Gastroesophageal sphincter (tissue), 4 donors: ENCODE measurements at regions not wholly inside any gene's neighbourhood (a gene's known extent, or its start where the extent isn't known, plus 50 kb on each side); places are given as distances from the start of the nearest gene placed in this dataset.

ENCODE experiments used
- ATAC-seq: fragments of 150-250 bp; one replicate; pipeline ENCODE4 v1.9.1; 2016; ENCODE audit warnings: mild to moderate bottlenecking, moderate library complexity
- H3K27ac ChIP-seq, 4 donors: fragments of 200-600 bp; sonication (generic) in 3 of 4; 1 replicate in 3 of 4; 2 replicates in 1 of 4; pipeline ENCODE4 v1.5.1; 2016 to 2019
- H3K27me3 ChIP-seq: fragments of 200-600 bp; sonication (generic); one replicate; pipeline ENCODE4 v1.5.1; 2019
- H3K36me3 ChIP-seq, 2 donors: fragments of 200-600 bp; sonication (generic); one replicate each; pipeline ENCODE4 v1.5.1; 2019; ENCODE audit warnings: control low read depth in 1 of 2
- H3K4me1 ChIP-seq, 3 donors: fragments of 200-600 bp; sonication (generic); 1 replicate in 2 of 3; 2 replicates in 1 of 3; pipeline ENCODE4 v1.5.1; 2016 to 2019; ENCODE audit warnings: control low read depth in 2 of 3
- H3K4me3 ChIP-seq, 2 donors: fragments of 200-600 bp; sonication (generic); one replicate each; pipeline ENCODE4 v1.5.1; 2019; ENCODE audit warnings: mild to moderate bottlenecking in 1 of 2, moderate library complexity in 1 of 2
- H3K9me3 ChIP-seq, 3 donors: fragments of 200-600 bp; sonication (generic); one replicate each; pipeline ENCODE4 v1.5.1; 2017 to 2019; ENCODE audit warnings: control low read depth in 2 of 3
- CTCF ChIP-seq, 4 experiments: fragments of 200-600 bp in 2 of 4; fragments of 450-650 bp in 2 of 4; sonication (generic) in 1 of 4; IDR thresholded peaks; one replicate each; pipeline ENCODE4 v1.5.1; 2017 to 2019; ENCODE audit warnings: antibody characterized with exemption in 4 of 4, mild to moderate bottlenecking in 2 of 4, moderate library complexity in 2 of 4
- EP300 ChIP-seq: sonication (generic); formaldehyde crosslinking; IDR thresholded peaks from one replicate; pipeline ENCODE4 v1.6.1; 2017; ENCODE audit warnings: antibody characterized with exemption, mild to moderate bottlenecking
- POLR2A ChIP-seq, 2 donors: fragments of 450-650 bp; IDR thresholded peaks; one replicate each; pipeline ENCODE4 v1.6.1; 2017; ENCODE audit warnings: antibody characterized with exemption in 2 of 2, mild to moderate bottlenecking in 2 of 2, moderate library complexity in 1 of 2
- POLR2AphosphoS5 ChIP-seq: sonication (generic); formaldehyde crosslinking; IDR thresholded peaks from one replicate; pipeline ENCODE4 v1.6.1; 2017; ENCODE audit warnings: antibody characterized with exemption
- WGBS, 2 donors: methylation state at CpG; one replicate each; pipeline ENCODE4 v1.1.5; 2018; ENCODE audit warnings: low coverage in 1 of 2; 5-methylcytosine and 5-hydroxymethylcytosine counted together

- Histone ChIP-seq H3K9me3 (no peaks in the 10 kb centered on the region), H3K36me3 (no peaks in the 10 kb centered on the region), H3K4me3 (no peak overlapping the region), H3K4me1 (no peaks in the 10 kb centered on the region), H3K27me3 (no peaks in the 10 kb centered on the region), H3K27ac (no peak overlapping the region)
- 23 to 91% methylated on average over 1 of the region's 1 CpG for WGBS, 2 donors
- no peak for TF ChIP-seq CTCF (IDR thresholded peaks at IDR 0.05)
- no peak for TF ChIP-seq POLR2AphosphoS5
- TF ChIP-seq EP300: no peak
- TF ChIP-seq POLR2A (IDR thresholded peaks at IDR 0.05): no peak
- no peak for ATAC-seq
Observed at GRCh38 chr4:81990898-81991297, 382.9 kb downstream of the HNRNPD start.

DNA sequence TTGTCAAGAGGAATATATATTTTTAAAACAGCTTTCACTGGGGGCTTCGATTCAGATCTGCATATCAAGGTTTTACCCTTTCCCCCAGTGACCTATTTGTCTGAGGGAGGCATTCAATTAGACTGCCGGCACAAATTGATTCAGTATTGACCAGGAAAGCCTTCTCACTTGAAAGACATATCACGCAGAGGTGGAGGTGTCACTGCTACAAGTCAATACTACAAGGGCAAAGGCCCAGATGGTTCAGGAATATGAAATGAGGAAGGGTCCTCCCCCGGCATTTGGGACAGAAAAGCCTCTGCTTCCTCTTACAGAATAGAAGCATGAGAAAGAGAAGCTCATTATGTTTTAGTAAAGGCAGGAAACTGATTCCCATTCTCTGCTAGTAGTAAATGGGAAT lies 383.6 kb downstream of the HNRNPD start:
- Histone ChIP-seq H3K36me3 (no peaks in the 10 kb centered on the region), H3K9me3 (no peaks in the 10 kb centered on the region), H3K4me3 (no peak overlapping the region), H3K4me1 (no peaks in the 10 kb centered on the region), H3K27me3 (no peaks in the 10 kb centered on the region), H3K27ac (no peak overlapping the region)
- 50 to 57% methylated on average over 1 to 3 of the region's 4 CpGs for WGBS, 2 donors
- TF ChIP-seq POLR2AphosphoS5 (no peak), CTCF (IDR thresholded peaks at IDR 0.05) (no peak), EP300 (no peak), POLR2A (IDR thresholded peaks at IDR 0.05) (no peak)
- ATAC-seq: no peak

- Histone ChIP-seq H3K27ac (no peak overlapping the region), H3K27me3 (no peaks in the 10 kb centered on the region), H3K4me1 (no peaks in the 10 kb centered on the region), H3K9me3 (no peaks in the 10 kb centered on the region), H3K36me3 (no peaks in the 10 kb centered on the region), H3K4me3 (no peak overlapping the region)
- TF ChIP-seq POLR2A (IDR thresholded peaks at IDR 0.05): no peak
- TF ChIP-seq CTCF (IDR thresholded peaks at IDR 0.05): no peak
- no peak for TF ChIP-seq POLR2AphosphoS5
- no peak for TF ChIP-seq EP300
- WGBS, 2 donors: 13 to 63% methylated on average over 1 of the region's 1 CpG
- no peak for ATAC-seq
Observed at GRCh38 chr4:81989202-81989601, 384.6 kb downstream of the HNRNPD start.

- WGBS, 2 donors: 96% methylated on average over 4 of the region's 4 CpGs
- Histone ChIP-seq H3K36me3 (no peaks in the 10 kb centered on the region), H3K27ac (no peak overlapping the region), H3K27me3 (no peaks in the 10 kb centered on the region), H3K4me1 (no peaks in the 10 kb centered on the region), H3K9me3 (no peaks in the 10 kb centered on the region), H3K4me3 (no peak overlapping the region)
- no peak for ATAC-seq
- no peak for TF ChIP-seq POLR2AphosphoS5
- TF ChIP-seq CTCF (IDR thresholded peaks at IDR 0.05): no peak
- TF ChIP-seq POLR2A (IDR thresholded peaks at IDR 0.05): no peak
- no peak for TF ChIP-seq EP300
Observed at GRCh38 chr4:81988178-81988577, 385.6 kb downstream of the HNRNPD start.

- 25 to 56% methylated on average over 3 of the region's 3 CpGs for whole genome bisulfite sequencing, 2 donors
- no peak for ATAC-seq
Observed at GRCh38 chr4:81984746-81985145, 389.0 kb downstream of the HNRNPD start.

More at GRCh38 chr4:81984746-81985145, 389.0 kb downstream of the HNRNPD start:
- no peak overlapping the region for H3K27ac ChIP-seq
- TF ChIP-seq POLR2AphosphoS5: no peak
- no peak for TF ChIP-seq POLR2A (IDR thresholded peaks at IDR 0.05)
- TF ChIP-seq CTCF (IDR thresholded peaks at IDR 0.05): no peak
- TF ChIP-seq EP300: no peak
- no peaks in the 10 kb centered on the region for H3K9me3 ChIP-seq
- H3K4me1 ChIP-seq: no peaks in the 10 kb centered on the region
- H3K27me3 ChIP-seq: no peaks in the 10 kb centered on the region
- no peak overlapping the region for H3K4me3 ChIP-seq
- H3K36me3 ChIP-seq: no peaks in the 10 kb centered on the region
